ENCODE measurements at regions not wholly inside any gene's neighbourhood (a gene's known extent, or its start where the extent isn't known, plus 50 kb on each side); places are given as distances from the start of the nearest gene placed in this dataset.

DNA sequence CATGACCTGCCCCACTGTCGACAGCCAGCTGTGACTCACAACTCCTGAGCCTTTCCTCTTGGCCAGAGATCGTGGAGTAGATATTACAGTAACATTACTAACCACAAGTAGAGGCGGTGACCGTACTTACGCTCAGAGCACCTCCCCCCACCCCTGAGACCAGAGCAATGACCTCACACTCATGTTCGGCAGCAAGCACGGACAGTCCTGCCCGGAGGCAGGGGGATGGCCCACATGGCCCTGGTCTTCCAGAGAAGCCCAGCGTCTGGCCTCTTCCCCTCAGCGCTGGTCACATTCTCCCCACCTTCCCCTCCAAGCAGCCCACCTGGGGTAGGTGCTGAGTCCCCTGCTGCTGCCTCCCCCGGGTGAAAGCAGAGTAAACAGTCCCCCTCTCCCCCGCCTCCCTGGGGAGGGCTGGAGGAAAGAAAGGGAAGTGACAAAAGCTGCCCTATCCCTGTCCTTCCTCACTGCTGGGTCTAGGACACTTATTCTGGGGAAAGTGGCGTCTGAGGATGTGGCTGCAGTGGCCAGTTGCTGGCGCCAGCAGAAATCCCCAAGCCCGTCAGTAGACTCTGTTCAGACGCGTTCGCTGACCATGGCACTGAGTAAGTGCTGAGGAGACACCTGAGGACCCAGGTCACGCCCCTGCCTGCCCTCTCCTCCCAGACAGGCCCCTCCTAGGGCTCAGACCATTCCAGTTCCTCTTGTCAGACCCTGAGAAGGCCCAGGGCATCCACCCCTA is 68.5 kb downstream of the MRPL14 start:
- H3K27ac Mint-ChIP-seq, result peak overlapping the region in 1 of 2 donors; percentile 29
- ATAC-seq (replicated peaks in 1 of 4) (peak in 1 of 4 experiments; percentile 32), DNase-seq (peak in 7 of 35 experiments; percentile 16 to 50 (median 22))
- no peaks in the 10 kb centered on the region for H3K4me1 ChIP-seq (ENCODE audit: control insufficient read depth in 1 of 2, extremely low read depth in 1 of 2, insufficient read depth in 2 of 2, low read length in 2 of 2)
- no peak overlapping the region for H3K27ac ChIP-seq (ENCODE audit: low read length)
- H3K4me3 ChIP-seq (ENCODE audit: control insufficient read depth in 1 of 2, extremely low read depth in 1 of 2, low read length in 1 of 2), result no peak overlapping the region
- no peaks in the 10 kb centered on the region for H3K36me3 ChIP-seq (ENCODE audit: control insufficient read depth in 2 of 2, extremely low read depth in 1 of 2, insufficient read depth in 1 of 2, low read length in 1 of 2)
- POLR2A ChIA-PET, result no interaction called here
- H3K27me3 Mint-ChIP-seq, result peaks cover 7 to 9% of the 10 kb centered on the region in 2 donors
- H3K9me3 ChIP-seq, result no peaks in the 10 kb centered on the region
- H3K36me3 Mint-ChIP-seq, result no peaks in the 10 kb centered on the region
- H3K9me3 Mint-ChIP-seq, result no peaks in the 10 kb centered on the region
- H3K27me3 ChIP-seq (replicated peaks in 1 of 2; ENCODE audit: control insufficient read depth in 2 of 2, extremely low read depth in 1 of 2, insufficient read depth in 2 of 2, low read length in 1 of 2), result peaks cover 0 to 15% of the 10 kb centered on the region in 2 experiments
- no peak overlapping the region for H3K4me3 Mint-ChIP-seq
- CTCF ChIA-PET, result no interaction called here
- H3K4me1 Mint-ChIP-seq, result no peaks in the 10 kb centered on the region
- WGBS (ENCODE audit: insufficient coverage), result 27% methylated on average over 10 of the region's 19 CpGs

DNA sequence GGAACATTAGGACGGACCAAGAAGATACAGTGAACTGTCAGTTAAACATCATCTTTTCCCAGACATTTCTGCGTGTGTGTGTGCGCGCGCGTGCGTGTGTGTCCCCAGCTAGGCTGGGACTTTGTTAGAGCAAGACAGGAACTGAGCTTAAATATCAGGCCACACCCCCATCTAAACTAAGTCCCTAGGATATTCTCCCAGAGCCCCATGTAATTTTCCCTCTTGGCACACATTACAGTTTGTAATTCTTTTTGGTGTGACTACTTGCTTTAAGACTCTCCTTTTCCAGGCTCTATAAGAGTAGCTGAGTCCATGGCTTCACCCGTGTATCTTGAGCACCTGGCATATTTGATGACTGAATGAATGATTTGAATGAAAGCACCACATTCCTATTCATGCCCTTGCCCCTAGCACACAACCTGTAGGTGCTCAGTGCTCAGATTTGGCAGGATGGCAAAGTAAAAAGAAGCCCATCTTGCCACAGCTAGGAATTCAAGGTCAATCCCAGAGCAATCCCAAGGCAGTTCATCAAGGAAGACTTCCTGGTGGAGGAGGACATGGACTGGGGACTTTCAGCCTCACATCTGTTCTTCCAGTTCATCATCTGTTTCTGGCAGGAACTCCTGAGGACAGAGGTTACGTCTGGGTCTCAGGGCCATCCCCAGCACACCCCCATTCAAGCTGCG is 69.2 kb downstream of the MRPL14 start:
- Histone ChIP-seq H3K27ac (ENCODE audit: low read length) (no peak overlapping the region), H3K36me3 (ENCODE audit: control insufficient read depth in 2 of 2, extremely low read depth in 1 of 2, insufficient read depth in 1 of 2, low read length in 1 of 2) (no peaks in the 10 kb centered on the region), H3K27me3 (replicated peaks in 1 of 2; ENCODE audit: control insufficient read depth in 2 of 2, extremely low read depth in 1 of 2, insufficient read depth in 2 of 2, low read length in 1 of 2) (peaks cover 0 to 15% of the 10 kb centered on the region in 2 experiments), H3K4me1 (ENCODE audit: control insufficient read depth in 1 of 2, extremely low read depth in 1 of 2, insufficient read depth in 2 of 2, low read length in 2 of 2) (no peaks in the 10 kb centered on the region), H3K4me3 (ENCODE audit: control insufficient read depth in 1 of 2, extremely low read depth in 1 of 2, low read length in 1 of 2) (no peak overlapping the region), H3K9me3 (no peaks in the 10 kb centered on the region)
- DNase-seq (no peak), ATAC-seq (replicated peaks in 1 of 4) (no peak)
- Mint-ChIP-seq H3K9me3 (no peaks in the 10 kb centered on the region), H3K36me3 (no peaks in the 10 kb centered on the region), H3K27ac (peak overlapping the region in 1 of 2 donors; percentile 29), H3K4me1 (no peaks in the 10 kb centered on the region), H3K27me3 (peaks cover 7 to 9% of the 10 kb centered on the region in 2 donors), H3K4me3 (no peak overlapping the region)
- POLR2A ChIA-PET, result no interaction called here
- CTCF ChIA-PET, result no interaction called here
- 86% methylated on average over 8 of the region's 10 CpGs for WGBS (ENCODE audit: insufficient coverage)

DNA sequence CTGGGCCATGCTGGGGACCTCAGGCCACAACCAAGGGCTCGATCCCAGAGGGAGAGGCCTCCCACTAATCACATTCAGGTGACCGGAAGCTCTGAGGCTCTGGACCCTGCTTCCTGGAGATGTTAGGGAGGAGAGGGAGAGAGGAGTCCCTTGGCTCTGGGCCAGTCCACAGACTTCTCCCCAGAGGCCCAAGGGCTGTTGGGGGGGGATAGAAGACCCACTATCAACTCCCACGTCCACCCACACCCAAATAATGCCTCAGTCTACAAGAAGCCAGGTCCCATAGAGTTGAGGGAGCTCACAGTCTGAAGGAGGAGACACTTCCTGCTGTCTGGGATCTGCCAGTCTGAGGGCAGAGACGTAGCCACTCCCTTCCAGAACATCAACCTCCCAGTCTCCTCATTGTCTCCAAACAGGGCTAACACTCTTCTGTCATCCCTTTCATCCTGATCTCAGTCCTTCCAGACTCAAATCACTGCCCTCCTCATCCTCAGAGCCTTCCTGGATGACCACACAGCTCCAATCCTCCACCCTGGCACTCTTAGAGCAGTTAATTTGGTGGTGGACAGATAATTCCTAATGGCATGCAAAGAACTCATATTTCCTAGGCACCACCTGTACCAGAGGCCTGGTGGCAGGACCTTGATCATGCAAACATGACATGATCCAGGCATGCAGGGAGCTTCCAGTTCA is 69.9 kb downstream of the MRPL14 start:
- no peak for ATAC-seq (replicated peaks in 1 of 4)
- no peaks in the 10 kb centered on the region for H3K9me3 ChIP-seq
- ChIA-PET CTCF (no interaction called here), POLR2A (no interaction called here)
- H3K27me3 ChIP-seq (replicated peaks in 1 of 2; ENCODE audit: control insufficient read depth in 2 of 2, extremely low read depth in 1 of 2, insufficient read depth in 2 of 2, low read length in 1 of 2), result peaks cover 0 to 15% of the 10 kb centered on the region in 2 experiments
- no peak overlapping the region for H3K27ac ChIP-seq (ENCODE audit: low read length)
- no peak overlapping the region for H3K4me3 ChIP-seq (ENCODE audit: control insufficient read depth in 1 of 2, extremely low read depth in 1 of 2, low read length in 1 of 2)
- DNase-seq, result no peak
- H3K4me1 Mint-ChIP-seq, result no peaks in the 10 kb centered on the region
- no peak overlapping the region for H3K4me3 Mint-ChIP-seq
- no peaks in the 10 kb centered on the region for H3K4me1 ChIP-seq (ENCODE audit: control insufficient read depth in 1 of 2, extremely low read depth in 1 of 2, insufficient read depth in 2 of 2, low read length in 2 of 2)
- H3K36me3 ChIP-seq (ENCODE audit: control insufficient read depth in 2 of 2, extremely low read depth in 1 of 2, insufficient read depth in 1 of 2, low read length in 1 of 2), result no peaks in the 10 kb centered on the region
- H3K27ac Mint-ChIP-seq, result no peak overlapping the region
- no peaks in the 10 kb centered on the region for H3K9me3 Mint-ChIP-seq
- WGBS (ENCODE audit: insufficient coverage), result no CpG with 5 or more reads among the region's 4 CpGs
- H3K27me3 Mint-ChIP-seq, result peaks cover 7 to 9% of the 10 kb centered on the region in 2 donors
- no peaks in the 10 kb centered on the region for H3K36me3 Mint-ChIP-seq

DNA sequence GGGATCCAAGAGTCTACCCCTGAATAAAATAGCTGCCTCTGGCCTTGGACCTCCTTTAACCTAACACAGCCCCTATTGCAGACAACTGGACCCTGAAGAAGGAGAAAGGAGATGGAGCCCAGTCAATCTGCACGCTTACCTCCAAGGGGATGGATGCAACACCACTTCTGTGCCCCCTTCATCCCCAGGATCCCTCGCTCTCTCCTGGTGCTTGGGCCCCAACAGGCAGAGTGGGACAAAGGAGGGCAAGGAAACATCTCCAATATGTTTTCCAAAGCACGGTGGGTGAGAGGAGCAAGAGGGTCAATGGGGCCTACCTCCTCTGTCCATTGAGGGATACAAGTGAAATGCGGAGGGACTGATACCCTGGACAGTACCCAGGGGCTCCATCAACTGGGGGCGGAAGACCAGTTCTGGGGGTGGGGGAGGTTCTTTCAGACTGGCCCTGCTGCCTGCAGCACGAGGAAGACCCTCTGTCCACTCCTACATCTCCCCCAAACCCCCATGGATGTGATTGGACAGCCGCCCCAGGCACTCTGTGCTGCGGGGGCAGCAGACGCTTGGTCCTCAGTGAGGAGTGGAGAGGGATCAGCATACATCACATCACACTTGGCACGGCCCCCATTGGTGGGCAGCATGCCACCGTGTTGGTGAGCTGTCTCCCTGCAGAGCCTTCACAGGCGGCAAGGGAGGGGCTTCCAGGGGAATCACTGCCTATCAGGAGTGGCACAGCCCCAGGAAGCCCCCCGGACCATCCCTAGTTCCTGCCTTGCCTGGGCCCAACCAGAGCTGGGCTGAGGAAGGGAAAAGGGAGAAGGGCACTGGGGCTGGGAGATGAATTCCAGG is 70.6 kb downstream of the MRPL14 start:
- Mint-ChIP-seq H3K27me3 (peaks cover 9 to 10% of the 10 kb centered on the region in 2 donors), H3K4me3 (no peak overlapping the region), H3K27ac (no peak overlapping the region), H3K4me1 (no peaks in the 10 kb centered on the region), H3K36me3 (no peaks in the 10 kb centered on the region), H3K9me3 (no peaks in the 10 kb centered on the region)
- DNase-seq (no peak), ATAC-seq (replicated peaks in 1 of 4) (no peak)
- Histone ChIP-seq H3K4me3 (ENCODE audit: control insufficient read depth in 1 of 2, extremely low read depth in 1 of 2, low read length in 1 of 2) (no peak overlapping the region), H3K27me3 (replicated peaks in 1 of 2; ENCODE audit: control insufficient read depth in 2 of 2, extremely low read depth in 1 of 2, insufficient read depth in 2 of 2, low read length in 1 of 2) (peaks cover 0 to 15% of the 10 kb centered on the region in 2 experiments), H3K9me3 (no peaks in the 10 kb centered on the region), H3K4me1 (ENCODE audit: control insufficient read depth in 1 of 2, extremely low read depth in 1 of 2, insufficient read depth in 2 of 2, low read length in 2 of 2) (no peaks in the 10 kb centered on the region), H3K27ac (ENCODE audit: low read length) (no peak overlapping the region), H3K36me3 (ENCODE audit: control insufficient read depth in 2 of 2, extremely low read depth in 1 of 2, insufficient read depth in 1 of 2, low read length in 1 of 2) (no peaks in the 10 kb centered on the region)
- CTCF ChIA-PET, result no interaction called here
- WGBS (ENCODE audit: insufficient coverage), result 69% methylated on average over 3 of the region's 13 CpGs
- POLR2A ChIA-PET, result no interaction called here

DNA sequence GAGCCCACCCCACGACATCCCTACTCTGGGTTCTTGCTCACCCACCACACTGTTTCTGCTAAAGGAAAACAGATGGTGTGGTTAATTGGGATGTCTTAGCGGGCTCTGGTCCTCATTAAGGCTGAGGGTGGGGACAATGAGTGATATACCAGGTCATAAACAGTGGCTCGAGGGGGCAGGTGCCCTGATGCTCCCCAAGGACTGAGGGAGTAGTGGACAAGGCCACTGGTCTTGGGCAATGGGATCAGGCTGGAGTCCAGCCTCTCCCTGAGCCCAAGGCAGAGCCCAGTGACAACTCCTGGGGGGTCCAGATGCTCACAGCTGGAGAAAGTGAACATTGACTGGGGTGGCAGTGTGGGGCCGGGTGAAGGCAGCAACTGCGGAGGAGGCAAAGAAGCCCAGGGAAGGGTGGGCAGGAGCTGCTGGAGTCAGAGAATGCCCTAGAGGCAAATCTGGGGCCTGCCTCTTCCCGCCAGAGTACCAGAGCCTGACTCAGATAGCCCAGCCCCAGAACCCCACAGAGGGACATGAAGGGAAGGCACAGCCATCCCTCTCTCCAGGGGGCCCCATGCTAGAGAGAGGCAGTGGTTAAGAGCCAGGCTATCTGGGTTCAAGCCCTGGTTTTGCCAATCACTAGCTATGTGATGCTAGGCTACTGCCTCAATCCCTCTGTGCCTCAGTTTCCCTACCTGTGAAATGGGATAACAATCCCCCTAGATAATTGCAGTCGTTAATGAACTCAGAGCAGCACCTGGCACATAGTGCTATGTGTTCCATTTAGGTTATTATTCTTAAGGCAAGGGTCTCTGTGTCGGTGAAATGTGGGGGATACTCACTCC is 72.3 kb downstream of the MRPL14 start:
- Mint-ChIP-seq H3K27ac (no peak overlapping the region), H3K27me3 (peaks cover 9 to 10% of the 10 kb centered on the region in 2 donors), H3K4me3 (no peak overlapping the region), H3K9me3 (no peaks in the 10 kb centered on the region), H3K4me1 (no peaks in the 10 kb centered on the region), H3K36me3 (no peaks in the 10 kb centered on the region)
- Histone ChIP-seq H3K36me3 (ENCODE audit: control insufficient read depth in 2 of 2, extremely low read depth in 1 of 2, insufficient read depth in 1 of 2, low read length in 1 of 2) (no peaks in the 10 kb centered on the region), H3K27me3 (replicated peaks in 1 of 2; ENCODE audit: control insufficient read depth in 2 of 2, extremely low read depth in 1 of 2, insufficient read depth in 2 of 2, low read length in 1 of 2) (peaks cover 0 to 15% of the 10 kb centered on the region in 2 experiments), H3K4me3 (ENCODE audit: control insufficient read depth in 1 of 2, extremely low read depth in 1 of 2, low read length in 1 of 2) (no peak overlapping the region), H3K4me1 (ENCODE audit: control insufficient read depth in 1 of 2, extremely low read depth in 1 of 2, insufficient read depth in 2 of 2, low read length in 2 of 2) (no peaks in the 10 kb centered on the region), H3K27ac (ENCODE audit: low read length) (no peak overlapping the region), H3K9me3 (no peaks in the 10 kb centered on the region)
- ChIA-PET POLR2A (no interaction called here), CTCF (no interaction called here)
- 81% methylated on average over 3 of the region's 8 CpGs for WGBS (ENCODE audit: insufficient coverage)
- ATAC-seq (replicated peaks in 1 of 4) (no peak), DNase-seq (no peak)
